IMR-90 (cell line): ENCODE measurements at regions not wholly inside any gene's neighbourhood (a gene's known extent, or its start where the extent isn't known, plus 50 kb on each side); places are given as distances from the start of the nearest gene placed in this dataset.

Experiments used
- ATAC-seq: fragments of 200-7000 bp; cut with Tn5 transposase; 2 replicates; pipeline ENCODE4 v1.9.1; 2020; ENCODE audit warnings: low read depth, mild to moderate bottlenecking, moderate library complexity
- BruUV-seq: library from RNA; stranded (reverse); fragments of 400-500 nt; replicated peaks from 2 replicates; lab custom pipeline; 2021; lab: Mats Ljungman, UMichigan
- CTCF ChIA-PET: fragments of 300-600 bp; formaldehyde crosslinking; extraction: SDS; loops from one replicate; lab custom pipeline; 2021; ENCODE audit warnings: antibody characterized with exemption; lab: Yijun Ruan, JAX
- POLR2A ChIA-PET: fragments of 300-600 bp; sonication (Branson Sonifier 250); formaldehyde crosslinking; loops from one replicate; lab custom pipeline; 2022; ENCODE audit warnings: antibody characterized with exemption; ENCODE audit not compliant: unreplicated experiment; lab: Charles Lee
- DNase-seq: peaks from one replicate; pipeline ENCODE4 v3.0.0; 2013
- H2AFZ ChIP-seq: replicated peaks from 2 replicates; pipeline ENCODE3; 2013; ENCODE audit warnings: low read length, mild to moderate bottlenecking; ENCODE audit not compliant: poor library complexity
- H2AK5ac ChIP-seq: 2 replicates; pipeline ENCODE4 v1.6.1; 2013; ENCODE audit warnings: low read depth, low read length, inconsistent platforms
- H2AK9ac ChIP-seq: replicated peaks from 2 replicates; pipeline ENCODE3; 2013; ENCODE audit warnings: mild to moderate bottlenecking, low read depth, low read length, moderate library complexity; ENCODE audit not compliant: poor library complexity
- H2BK120ac ChIP-seq: 2 replicates; pipeline ENCODE4 v1.6.1; 2013; ENCODE audit warnings: low read depth, low read length, inconsistent platforms
- H2BK15ac ChIP-seq: 3 replicates; pipeline ENCODE4 v1.6.1; 2013; ENCODE audit warnings: low read depth, low read length, inconsistent platforms
- H2BK20ac ChIP-seq: 2 replicates; pipeline ENCODE4 v1.6.1; 2013; ENCODE audit warnings: low read depth, mild to moderate bottlenecking, inconsistent platforms, low read length, moderate library complexity
- H2BK5ac ChIP-seq: 2 replicates; pipeline ENCODE4 v1.6.1; 2013; ENCODE audit warnings: mild to moderate bottlenecking, low read depth, low read length, inconsistent platforms; ENCODE audit not compliant: poor library complexity, severe bottlenecking
- H3K14ac ChIP-seq: replicated peaks from 2 replicates; pipeline ENCODE4 v1.6.1; 2013; ENCODE audit warnings: low read depth, low read length, inconsistent platforms
- H3K18ac ChIP-seq: 2 replicates; pipeline ENCODE4 v1.6.1; 2013; ENCODE audit warnings: low read depth, low read length, control low read depth
- H3K23ac ChIP-seq: 2 replicates; pipeline ENCODE4 v1.6.1; 2013; ENCODE audit warnings: low read depth, low read length, inconsistent platforms
- H3K27ac ChIP-seq: 2 replicates; pipeline ENCODE4 v1.5.1; 2013; ENCODE audit warnings: mild to moderate bottlenecking, control low read depth, low read length; ENCODE audit not compliant: insufficient read depth
- H3K27me3 ChIP-seq: 2 replicates; pipeline ENCODE4 v1.6.1; 2013; ENCODE audit warnings: low read length; ENCODE audit not compliant: control insufficient read depth, insufficient read depth
- H3K36me3 ChIP-seq: 2 replicates; pipeline ENCODE4 v1.6.1; 2013; ENCODE audit warnings: low read length, mixed read lengths; ENCODE audit not compliant: control insufficient read depth, insufficient read depth
- H3K4ac ChIP-seq: 2 replicates; pipeline ENCODE4 v1.6.1; 2013; ENCODE audit warnings: low read depth, low read length, inconsistent platforms
- H3K4me1 ChIP-seq: 2 replicates; pipeline ENCODE4 v1.6.1; 2013; ENCODE audit warnings: low read length, mixed read lengths; ENCODE audit not compliant: control insufficient read depth, insufficient read depth
- H3K4me2 ChIP-seq: 2 replicates; pipeline ENCODE4 v1.6.1; 2013; ENCODE audit warnings: low read depth, mild to moderate bottlenecking, control low read depth, low read length, moderate library complexity
- H3K4me3 ChIP-seq: 2 replicates; pipeline ENCODE4 v1.5.1; 2013; ENCODE audit warnings: low read depth, mild to moderate bottlenecking, control low read depth, low read length, moderate library complexity; ENCODE audit not compliant: insufficient read depth
- H3K56ac ChIP-seq: 2 replicates; pipeline ENCODE4 v1.6.1; 2013; ENCODE audit warnings: low read length, inconsistent platforms; ENCODE audit not compliant: insufficient read depth; ENCODE audit errors: extremely low read depth
- H3K79me1 ChIP-seq, 2 experiments: 2 replicates each; pipeline ENCODE4 v1.6.1; 2013; ENCODE audit warnings: low read length in 2 of 2, inconsistent platforms in 1 of 2, low read depth in 1 of 2
- H3K9ac ChIP-seq: 2 replicates; pipeline ENCODE4 v1.6.1; 2013; ENCODE audit warnings: low read depth, low read length, control low read depth
- H3K9me1 ChIP-seq: 2 replicates; pipeline ENCODE4 v1.6.1; 2013; ENCODE audit warnings: low read length, inconsistent platforms; ENCODE audit not compliant: insufficient read depth
- H3K9me3 ChIP-seq: 2 replicates; pipeline ENCODE4 v1.6.1; 2013; ENCODE audit warnings: low read length; ENCODE audit not compliant: control insufficient read depth, insufficient read depth
- H4K20me1 ChIP-seq: 2 replicates; pipeline ENCODE4 v1.6.1; 2013; ENCODE audit warnings: low read length, inconsistent platforms; ENCODE audit not compliant: insufficient read depth
- H4K5ac ChIP-seq: 2 replicates; pipeline ENCODE4 v1.6.1; 2013; ENCODE audit warnings: mild to moderate bottlenecking, low read depth, low read length, control low read depth
- H4K8ac ChIP-seq, 2 experiments: 2 replicates each; pipeline ENCODE4 v1.6.1; 2013; ENCODE audit warnings: low read depth in 2 of 2, low read length in 2 of 2, control low read depth in 1 of 2, inconsistent platforms in 1 of 2
- H4K91ac ChIP-seq: 2 replicates; pipeline ENCODE4 v1.6.1; 2013; ENCODE audit warnings: low read depth, low read length, inconsistent platforms; ENCODE audit not compliant: insufficient read depth
- CHD1 ChIP-seq: IDR thresholded peaks from 2 replicates; pipeline ENCODE4 v1.6.1; 2012; ENCODE audit warnings: low read depth, low read length, improper control_type of control experiment
- CTCF ChIP-seq: conservative IDR thresholded peaks from 2 replicates; pipeline ENCODE4 v1.5.1; 2012; ENCODE audit warnings: mild to moderate bottlenecking, low read depth, low read length, improper control_type of control experiment
- ELK1 ChIP-seq: fragments of 150-350 bp; IDR thresholded peaks from 2 replicates; pipeline ENCODE4 v1.6.1; 2016; ENCODE audit warnings: low read depth, mild to moderate bottlenecking, low read length, moderate library complexity, borderline replicate concordance
- FOS ChIP-seq: fragments of 150-350 bp; IDR thresholded peaks from 2 replicates; pipeline ENCODE4 v1.6.1; 2016; ENCODE audit warnings: low read depth, low read length
- MAZ ChIP-seq: IDR thresholded peaks from 2 replicates; pipeline ENCODE4 v1.6.1; 2012; ENCODE audit warnings: low read depth, mild to moderate bottlenecking, low read length, improper control_type of control experiment, moderate library complexity, borderline replicate concordance
- MXI1 ChIP-seq: IDR thresholded peaks from 2 replicates; pipeline ENCODE4 v1.6.1; 2012; ENCODE audit warnings: low read depth, mild to moderate bottlenecking, low read length, moderate library complexity, borderline replicate concordance
- NFE2L2 ChIP-seq: fragments of 150-350 bp; IDR thresholded peaks from 2 replicates; pipeline ENCODE4 v1.6.1; 2016; ENCODE audit warnings: low read depth, mild to moderate bottlenecking, low read length
- RAD21 ChIP-seq: IDR thresholded peaks from 2 replicates; pipeline ENCODE4 v1.6.1; 2012; ENCODE audit warnings: low read length, improper control_type of control experiment
- RCOR1 ChIP-seq: IDR thresholded peaks from 2 replicates; pipeline ENCODE4 v1.6.1; 2012; ENCODE audit warnings: mild to moderate bottlenecking, low read length, improper control_type of control experiment; ENCODE audit not compliant: insufficient replicate concordance
- RFX5 ChIP-seq: IDR thresholded peaks from 2 replicates; pipeline ENCODE4 v1.8.0; 2012; ENCODE audit warnings: low read depth, mild to moderate bottlenecking, low read length, moderate library complexity
- SMC3 ChIP-seq: fragments of 150-350 bp; IDR thresholded peaks from 2 replicates; pipeline ENCODE4 v1.6.1; 2016; ENCODE audit warnings: low read depth, mild to moderate bottlenecking, antibody characterized with exemption, low read length, moderate library complexity
- USF2 ChIP-seq: fragments of 150-350 bp; IDR thresholded peaks from 2 replicates; pipeline ENCODE4 v1.6.1; 2017; ENCODE audit warnings: mild to moderate bottlenecking, antibody characterized with exemption, low read length, low read depth
- WGBS, 2 experiments: methylation state at CpG; one replicate each; pipeline versions ENCODE4 v1.1.5 to v1.1.7; 2013; ENCODE audit warnings: missing lambda C conversion rate in 2 of 2; ENCODE audit not compliant: insufficient read length in 1 of 2; ENCODE audit errors: extremely low coverage in 2 of 2; 5-methylcytosine and 5-hydroxymethylcytosine counted together
- dilution Hi-C: fragments of 300-500 bp; cut with HindIII; formaldehyde crosslinking; loops from one replicate; pipeline ENCODE4 v1.14.3; 2018; ENCODE audit warnings: low sequenced_read_pairs; ENCODE audit not compliant: unreplicated experiment
- in situ Hi-C: fragments of 300-500 bp; cut with MboI; formaldehyde crosslinking; loops from 3 replicates; pipeline ENCODE4 v1.14.3; 2019; ENCODE audit warnings: low sequenced_read_pairs, inconsistent platforms, mixed read lengths
- intact Hi-C: fragments of 100-400 bp; cut with micrococcal nuclease; formaldehyde crosslinking; loops from 2 replicates; pipeline ENCODE4 v1.10.0; 2022

- Histone ChIP-seq H3K9me3 (no peaks in the 10 kb centered on the region), H4K8ac (no peak overlapping the region), H3K4ac (no peak overlapping the region), H3K79me1 (no peaks in the 10 kb centered on the region), H3K56ac (no peak overlapping the region), H2BK120ac (no peak overlapping the region), H3K4me2 (no peak overlapping the region), H2BK20ac (no peak overlapping the region), H3K14ac (no peak overlapping the region), H3K18ac (no peak overlapping the region), H4K20me1 (no peaks in the 10 kb centered on the region), H3K36me3 (no peaks in the 10 kb centered on the region), H2AK9ac (no peak overlapping the region), H3K9ac (no peak overlapping the region), H4K91ac (no peak overlapping the region), H3K4me1 (no peaks in the 10 kb centered on the region), H2BK15ac (no peak overlapping the region), H2BK5ac (no peak overlapping the region), H3K27ac (no peak overlapping the region), H3K23ac (no peak overlapping the region), H4K5ac (no peak overlapping the region), H3K4me3 (no peak overlapping the region), H2AFZ (no peak overlapping the region), H2AK5ac (no peak overlapping the region), H3K27me3 (no peaks in the 10 kb centered on the region), H3K9me1 (no peaks in the 10 kb centered on the region)
- DNase-seq (no peak), ATAC-seq (no peak)
- in situ Hi-C loops, result no loop called here
- no CpG with 5 or more reads among the region's 3 CpGs for WGBS, 2 experiments
- intact Hi-C loops, result no loop called here
- dilution Hi-C loops, result no loop called here
- ChIA-PET POLR2A (no interaction called here), CTCF (interaction anchor here (0.5 kb wide), 1 partner anchor 205 kb away, joined by 3 read pairs; no protein-coding TSS in a partner anchor)
- TF ChIP-seq SMC3, result no peak
- no peak for TF ChIP-seq MAZ
- TF ChIP-seq NFE2L2, result no peak
- TF ChIP-seq FOS, result no peak
- TF ChIP-seq RCOR1, result no peak
- TF ChIP-seq ELK1, result no peak
- no peak for TF ChIP-seq CHD1
- no peak for TF ChIP-seq CTCF
- no peak for TF ChIP-seq MXI1
- TF ChIP-seq RAD21, result no peak
- TF ChIP-seq USF2, result no peak
- TF ChIP-seq RFX5, result no peak
- no TSS peak for BruUV-seq
Observed at GRCh38 chr5:123907349-123907748, 395.4 kb downstream of the CSNK1G3 start.
